Fibroblast of the aortic adventitia (primary cell): ENCODE measurements at regions not wholly inside any gene's neighbourhood (a gene's known extent, or its start where the extent isn't known, plus 50 kb on each side); places are given as distances from the start of the nearest gene placed in this dataset.

Experiments used
- DNase-seq: peaks from one replicate; pipeline ENCODE4 v3.0.0-alpha.2; 2010; ENCODE audit warnings: low read depth
- H3K4me3 ChIP-seq: 2 replicates; pipeline ENCODE4 v1.5.1; 2011; ENCODE audit warnings: low read depth, mild to moderate bottlenecking, control low read depth, low read length, moderate library complexity
- CTCF ChIP-seq: IDR thresholded peaks from 2 replicates; pipeline ENCODE4 v1.5.1; 2011; ENCODE audit warnings: mild to moderate bottlenecking, low read length, control low read depth, inconsistent platforms; ENCODE audit not compliant: insufficient read depth

- no peak for TF ChIP-seq CTCF
- no peak for DNase-seq
Observed at GRCh38 chr14:41154143-41154807, 452.4 kb upstream of the LRFN5 start.

GRCh38 chr14:41146391-41146790, 460.3 kb upstream of the LRFN5 start:
- no peak for TF ChIP-seq CTCF
- no peak for DNase-seq
- no peak overlapping the region for H3K4me3 ChIP-seq

More at GRCh38 chr14:41154143-41154807, 452.4 kb upstream of the LRFN5 start:
- H3K4me3 ChIP-seq = no peak overlapping the region

DNA sequence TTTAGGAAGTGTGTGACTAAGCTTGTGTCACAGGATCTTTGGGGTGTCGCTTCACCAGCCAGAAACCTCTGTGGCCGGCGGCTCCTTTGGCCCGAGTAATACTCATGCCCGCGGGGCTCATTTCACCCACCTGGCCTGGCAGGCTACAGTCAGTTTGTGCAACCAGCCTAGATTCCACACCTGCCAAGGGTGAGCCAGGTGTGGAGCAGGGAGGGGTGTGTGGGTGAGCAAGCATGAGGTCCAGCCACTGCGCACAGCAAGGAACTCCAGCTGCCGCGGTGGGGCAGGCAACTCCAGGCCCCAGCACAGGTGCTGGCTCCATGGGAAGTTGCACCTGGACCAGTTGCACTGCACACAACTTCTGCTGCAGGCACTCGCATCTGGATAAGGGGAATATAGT, 462.3 kb upstream of the LRFN5 start:
- DNase-seq = no peak
- no peak overlapping the region for H3K4me3 ChIP-seq
- no peak for TF ChIP-seq CTCF

GRCh38 chr14:41137741-41138140, 468.9 kb upstream of the LRFN5 start:
- no peak for TF ChIP-seq CTCF
- no peak for DNase-seq
- H3K4me3 ChIP-seq = no peak overlapping the region

- no peak for DNase-seq
- TF ChIP-seq CTCF = no peak
- no peak overlapping the region for H3K4me3 ChIP-seq
Observed at GRCh38 chr14:41130274-41130673, 476.4 kb upstream of the LRFN5 start.

DNA sequence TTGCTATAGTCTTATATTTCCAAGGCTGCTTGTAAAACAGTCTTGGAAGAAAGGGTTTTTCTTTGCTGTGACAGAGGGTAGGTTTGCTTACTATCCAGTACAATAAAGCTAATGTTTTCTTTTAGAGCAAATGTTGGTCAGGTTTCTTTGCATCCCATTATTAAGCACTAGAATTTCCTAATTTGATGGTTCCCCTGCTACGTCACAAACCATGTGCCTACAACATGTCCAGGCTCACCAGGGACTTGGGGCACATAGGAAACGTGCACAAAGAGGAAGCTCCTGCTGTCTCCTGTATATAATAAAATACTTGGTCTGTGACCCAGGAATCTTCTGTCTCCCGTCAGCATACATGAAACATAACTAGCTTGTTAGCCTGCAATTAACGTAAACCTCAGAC, 486.3 kb upstream of the LRFN5 start:
- DNase-seq = no peak
- TF ChIP-seq CTCF = no peak
- H3K4me3 ChIP-seq = no peak overlapping the region

GRCh38 chr14:41096131-41096530, 510.5 kb upstream of the LRFN5 start:
- H3K4me3 ChIP-seq = no peak overlapping the region
- DNase-seq = no peak
- TF ChIP-seq CTCF = no peak
